OCI-LY7 (cell line): ENCODE measurements at regions not wholly inside any gene's neighbourhood (a gene's known extent, or its start where the extent isn't known, plus 50 kb on each side); places are given as distances from the start of the nearest gene placed in this dataset.

ENCODE experiments used
- BruUV-seq: library from RNA; stranded (reverse); fragments of 400-500 nt; replicated peaks from 2 replicates; lab custom pipeline; 2021; lab: Mats Ljungman, UMichigan
- CTCF ChIA-PET: fragments of 300-600 bp; sonication (Branson Sonifier 250); formaldehyde crosslinking; loops from one replicate; lab custom pipeline; 2022; ENCODE audit warnings: antibody characterized with exemption; ENCODE audit not compliant: unreplicated experiment; lab: Charles Lee
- POLR2A ChIA-PET: fragments of 300-600 bp; sonication (Branson Sonifier 250); formaldehyde crosslinking; loops from one replicate; lab custom pipeline; 2022; ENCODE audit warnings: antibody characterized with exemption; lab: Charles Lee
- DNase-seq: peaks from one replicate; pipeline ENCODE4 v3.0.0-alpha.2; 2015; ENCODE audit warnings: low spot score
- H2AFZ ChIP-seq: fragments of 200-600 bp; sonication (generic), shearing (Covaris generic); 2 replicates; pipeline ENCODE4 v1.6.1; 2014; ENCODE audit warnings: mild to moderate bottlenecking, antibody characterized with exemption, low read length, moderate library complexity
- H3K27ac ChIP-seq: fragments of 200-600 bp; sonication (generic); 2 replicates; pipeline ENCODE4 v1.5.1; 2014; ENCODE audit warnings: mixed run types, low read depth, mild to moderate bottlenecking, moderate library complexity, low read length, inconsistent platforms; ENCODE audit not compliant: poor library complexity, severe bottlenecking
- H3K36me3 ChIP-seq: fragments of 200-600 bp; sonication (generic); 2 replicates; pipeline ENCODE4 v1.6.1; 2014; ENCODE audit warnings: mild to moderate bottlenecking, antibody characterized with exemption, low read length, moderate library complexity, mixed read lengths; ENCODE audit not compliant: insufficient read depth
- H3K4me1 ChIP-seq: fragments of 200-600 bp; sonication (generic); 2 replicates; pipeline ENCODE4 v1.5.1; 2014; ENCODE audit warnings: mild to moderate bottlenecking, low read length; ENCODE audit not compliant: insufficient read depth, poor library complexity, severe bottlenecking
- H3K4me2 ChIP-seq: fragments of 200-600 bp; sonication (generic); 2 replicates; pipeline ENCODE4 v1.6.1; 2014; ENCODE audit warnings: mild to moderate bottlenecking, low read length
- H3K4me3 ChIP-seq: fragments of 200-600 bp; sonication (generic); 2 replicates; pipeline ENCODE4 v1.5.1; 2014; ENCODE audit warnings: mild to moderate bottlenecking, low read depth, low read length; ENCODE audit not compliant: poor library complexity, severe bottlenecking
- H3K79me2 ChIP-seq: fragments of 200-600 bp; sonication (generic); 2 replicates; pipeline ENCODE4 v1.6.1; 2016; ENCODE audit warnings: low read depth, mild to moderate bottlenecking, low read length, moderate library complexity, mixed read lengths; ENCODE audit not compliant: insufficient read depth
- H3K9me2 ChIP-seq: fragments of 200-600 bp; sonication (generic); 2 replicates; pipeline ENCODE4 v1.6.1; 2016; ENCODE audit warnings: mild to moderate bottlenecking, low read length, mixed read lengths; ENCODE audit not compliant: insufficient read depth
- H3K9me3 ChIP-seq: fragments of 200-600 bp; sonication (generic); 2 replicates; pipeline ENCODE4 v1.6.1; 2014; ENCODE audit warnings: mild to moderate bottlenecking, mixed run types, low read length, mixed read lengths
- H4K20me1 ChIP-seq: fragments of 200-600 bp; sonication (generic); 2 replicates; pipeline ENCODE4 v1.6.1; 2014; ENCODE audit warnings: mild to moderate bottlenecking, antibody characterized with exemption, low read length, moderate library complexity, mixed read lengths; ENCODE audit not compliant: insufficient read depth
- EZH2phosphoT487 ChIP-seq: fragments of 200-600 bp; sonication (generic); IDR thresholded peaks from 2 replicates; pipeline ENCODE4 v1.6.1; 2018; ENCODE audit warnings: low read depth, borderline replicate concordance, mild to moderate bottlenecking, mixed run types, antibody characterized with exemption, low read length, moderate library complexity, mixed read lengths
- intact Hi-C: fragments of 100-400 bp; cut with micrococcal nuclease; formaldehyde crosslinking; loops from one replicate; pipeline ENCODE4 v1.10.0; 2022; ENCODE audit not compliant: unreplicated experiment
- TF ChIP-seq, protein P1 (sequence below): fragments of 200-600 bp; sonication (generic); conservative IDR thresholded peaks from 2 replicates; pipeline ENCODE4 v1.5.1; 2014; ENCODE audit warnings: mild to moderate bottlenecking, antibody characterized with exemption, low read length, moderate library complexity, mixed read lengths

DNA sequence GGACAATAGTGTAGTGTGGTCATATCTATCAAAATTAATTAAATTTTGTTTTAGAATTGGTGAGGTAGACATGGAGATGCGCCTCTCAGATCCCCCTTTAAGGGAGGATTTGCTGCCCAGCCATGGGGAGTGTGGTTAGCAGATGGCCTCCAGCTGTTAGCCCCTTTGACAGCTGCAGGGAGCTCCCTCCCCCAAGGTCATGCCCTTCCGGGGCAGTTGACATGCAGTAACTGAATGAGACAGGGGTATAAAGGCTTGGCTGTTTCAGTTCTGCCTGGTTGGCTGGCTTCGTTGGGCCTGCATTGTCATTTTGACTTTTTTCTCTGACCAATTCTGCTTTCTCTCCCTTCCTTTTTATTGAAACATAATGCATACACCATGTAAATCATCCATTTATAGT lies 291.5 kb upstream of the SRRM4 start:
- no peaks in the 10 kb centered on the region for H3K79me2 ChIP-seq
- no peak overlapping the region for H2AFZ ChIP-seq
- H4K20me1 ChIP-seq = no peaks in the 10 kb centered on the region
- H3K9me3 ChIP-seq = no peaks in the 10 kb centered on the region
- TF ChIP-seq EZH2phosphoT487 = no peak
- TF ChIP-seq, protein P1, sequence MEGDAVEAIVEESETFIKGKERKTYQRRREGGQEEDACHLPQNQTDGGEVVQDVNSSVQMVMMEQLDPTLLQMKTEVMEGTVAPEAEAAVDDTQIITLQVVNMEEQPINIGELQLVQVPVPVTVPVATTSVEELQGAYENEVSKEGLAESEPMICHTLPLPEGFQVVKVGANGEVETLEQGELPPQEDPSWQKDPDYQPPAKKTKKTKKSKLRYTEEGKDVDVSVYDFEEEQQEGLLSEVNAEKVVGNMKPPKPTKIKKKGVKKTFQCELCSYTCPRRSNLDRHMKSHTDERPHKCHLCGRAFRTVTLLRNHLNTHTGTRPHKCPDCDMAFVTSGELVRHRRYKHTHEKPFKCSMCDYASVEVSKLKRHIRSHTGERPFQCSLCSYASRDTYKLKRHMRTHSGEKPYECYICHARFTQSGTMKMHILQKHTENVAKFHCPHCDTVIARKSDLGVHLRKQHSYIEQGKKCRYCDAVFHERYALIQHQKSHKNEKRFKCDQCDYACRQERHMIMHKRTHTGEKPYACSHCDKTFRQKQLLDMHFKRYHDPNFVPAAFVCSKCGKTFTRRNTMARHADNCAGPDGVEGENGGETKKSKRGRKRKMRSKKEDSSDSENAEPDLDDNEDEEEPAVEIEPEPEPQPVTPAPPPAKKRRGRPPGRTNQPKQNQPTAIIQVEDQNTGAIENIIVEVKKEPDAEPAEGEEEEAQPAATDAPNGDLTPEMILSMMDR = no peak
- no TSS peak for BruUV-seq
- no peaks in the 10 kb centered on the region for H3K36me3 ChIP-seq
- intact Hi-C loops = no loop called here
- no peak overlapping the region for H3K4me3 ChIP-seq
- POLR2A ChIA-PET = no interaction called here
- H3K4me2 ChIP-seq = no peak overlapping the region
- H3K4me1 ChIP-seq = no peaks in the 10 kb centered on the region
- no peaks in the 10 kb centered on the region for H3K9me2 ChIP-seq
- H3K27ac ChIP-seq = no peak overlapping the region
- no peak for DNase-seq
- CTCF ChIA-PET = no interaction called here

DNA sequence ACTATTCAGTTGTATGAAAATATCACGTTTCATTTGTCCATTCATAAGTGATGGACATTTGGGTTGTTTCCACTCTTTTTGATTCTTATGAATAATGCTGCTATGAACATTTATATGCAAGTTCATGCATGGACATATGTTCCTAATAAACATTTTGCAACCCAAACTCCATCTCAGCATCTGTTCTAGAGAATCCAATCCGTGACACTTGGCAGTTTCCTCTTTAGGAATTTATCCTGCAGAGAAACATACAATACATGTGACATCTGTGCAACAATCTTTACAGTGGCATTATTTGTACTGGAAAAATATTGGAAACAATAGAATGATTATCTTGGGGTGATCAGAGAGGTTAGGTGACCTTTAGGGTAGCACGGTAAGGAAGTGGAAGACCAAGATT lies 290.8 kb upstream of the SRRM4 start:
- H3K4me1 ChIP-seq = no peaks in the 10 kb centered on the region
- no peaks in the 10 kb centered on the region for H4K20me1 ChIP-seq
- H3K27ac ChIP-seq = no peak overlapping the region
- BruUV-seq = no TSS peak
- H3K4me3 ChIP-seq = no peak overlapping the region
- intact Hi-C loops = no loop called here
- no peak for DNase-seq
- H2AFZ ChIP-seq = no peak overlapping the region
- H3K36me3 ChIP-seq = no peaks in the 10 kb centered on the region
- CTCF ChIA-PET = no interaction called here
- H3K9me2 ChIP-seq = no peaks in the 10 kb centered on the region
- TF ChIP-seq EZH2phosphoT487 = no peak
- TF ChIP-seq, protein P1 = no peak
- POLR2A ChIA-PET = no interaction called here
- H3K4me2 ChIP-seq = no peak overlapping the region
- H3K9me3 ChIP-seq = no peaks in the 10 kb centered on the region
- H3K79me2 ChIP-seq = no peaks in the 10 kb centered on the region

DNA sequence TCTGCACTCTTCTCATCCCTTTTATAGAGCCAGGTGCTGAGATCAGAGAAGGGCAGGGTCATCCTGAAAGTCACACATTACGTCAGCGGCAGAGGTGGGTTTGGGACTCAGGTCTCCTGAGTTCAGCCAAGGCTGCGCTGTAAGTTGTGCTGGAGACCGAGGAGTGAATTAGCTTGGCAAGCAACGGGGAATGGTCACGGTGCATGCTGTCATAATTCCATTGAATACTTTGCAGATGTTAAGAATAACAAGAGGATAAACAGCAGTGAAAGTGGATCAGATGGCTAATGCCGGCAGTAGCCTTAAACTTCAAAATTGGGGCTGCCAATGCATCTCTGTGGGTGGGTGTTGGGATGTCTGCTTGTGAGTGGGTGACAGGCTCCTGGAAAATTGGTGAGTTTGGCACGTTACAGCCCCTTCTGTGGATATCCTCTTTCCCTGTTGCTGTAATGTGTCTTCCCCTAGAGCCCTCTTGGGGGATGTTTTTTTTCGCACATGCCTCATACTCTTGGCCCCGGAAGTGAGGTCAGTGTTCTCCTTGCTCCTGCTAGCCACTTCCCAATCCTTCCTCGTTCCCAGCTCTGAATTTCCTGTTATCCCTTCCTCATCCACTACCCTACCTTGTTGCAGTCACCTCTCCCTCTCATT lies 287.1 kb upstream of the SRRM4 start:
- POLR2A ChIA-PET = no interaction called here
- intact Hi-C loops = no loop called here
- no peaks in the 10 kb centered on the region for H3K9me3 ChIP-seq
- H3K4me3 ChIP-seq = no peak overlapping the region
- H3K36me3 ChIP-seq = no peaks in the 10 kb centered on the region
- H2AFZ ChIP-seq = no peak overlapping the region
- DNase-seq = no peak
- no peak overlapping the region for H3K27ac ChIP-seq
- H4K20me1 ChIP-seq = no peaks in the 10 kb centered on the region
- no peak for TF ChIP-seq EZH2phosphoT487
- TF ChIP-seq, protein P1 = no peak
- H3K79me2 ChIP-seq = no peaks in the 10 kb centered on the region
- BruUV-seq = no TSS peak
- no peak overlapping the region for H3K4me2 ChIP-seq
- H3K4me1 ChIP-seq = no peaks in the 10 kb centered on the region
- CTCF ChIA-PET = no interaction called here
- no peaks in the 10 kb centered on the region for H3K9me2 ChIP-seq
